ENCODE measurements at regions not wholly inside any gene's neighbourhood (a gene's known extent, or its start where the extent isn't known, plus 50 kb on each side); places are given as distances from the start of the nearest gene placed in this dataset.

DNA sequence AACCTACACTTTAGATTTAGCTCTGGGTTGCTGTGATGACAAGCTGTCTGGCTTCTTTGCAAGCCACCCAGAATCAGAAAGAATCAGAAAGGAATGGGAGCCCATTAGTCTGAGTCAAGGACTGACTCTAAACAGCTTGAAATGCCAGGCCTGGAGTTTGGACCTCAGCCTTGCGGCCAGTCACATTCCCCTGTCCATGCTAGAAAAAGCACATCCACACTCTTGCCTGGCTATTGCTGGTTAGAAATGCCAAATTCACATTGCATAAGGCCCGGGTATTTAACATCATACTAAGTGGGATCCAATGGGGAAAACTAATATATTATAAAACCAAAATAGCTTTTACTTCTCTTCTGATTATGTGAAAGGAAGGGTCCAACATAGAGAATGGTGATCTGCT lies 756.8 kb upstream of the KLHL29 start:
- H3K27ac ChIP-seq (ENCODE audit: low read length) = no peak overlapping the region
- no peaks in the 10 kb centered on the region for H3K4me1 ChIP-seq (ENCODE audit: insufficient read depth, low read length)
- no peaks in the 10 kb centered on the region for H3K79me2 ChIP-seq (ENCODE audit: insufficient read depth, low read length)
- no peaks in the 10 kb centered on the region for H3K9me3 ChIP-seq (ENCODE audit: insufficient read depth, low read length, severe bottlenecking)
- H3K9ac ChIP-seq (ENCODE audit: low read depth, low read length) = no peak overlapping the region
- DNase-seq (no peak), ATAC-seq (ENCODE audit: insufficient read depth, low read depth) (no peak)
- no peak overlapping the region for H3K4me2 ChIP-seq (ENCODE audit: insufficient read depth, low read length)
- no peaks in the 10 kb centered on the region for H3K27me3 ChIP-seq (ENCODE audit: insufficient read depth, low read length, poor library complexity)
- H2AFZ ChIP-seq (ENCODE audit: low read depth, low read length) = no peak overlapping the region
- TF ChIP-seq, protein P1, sequence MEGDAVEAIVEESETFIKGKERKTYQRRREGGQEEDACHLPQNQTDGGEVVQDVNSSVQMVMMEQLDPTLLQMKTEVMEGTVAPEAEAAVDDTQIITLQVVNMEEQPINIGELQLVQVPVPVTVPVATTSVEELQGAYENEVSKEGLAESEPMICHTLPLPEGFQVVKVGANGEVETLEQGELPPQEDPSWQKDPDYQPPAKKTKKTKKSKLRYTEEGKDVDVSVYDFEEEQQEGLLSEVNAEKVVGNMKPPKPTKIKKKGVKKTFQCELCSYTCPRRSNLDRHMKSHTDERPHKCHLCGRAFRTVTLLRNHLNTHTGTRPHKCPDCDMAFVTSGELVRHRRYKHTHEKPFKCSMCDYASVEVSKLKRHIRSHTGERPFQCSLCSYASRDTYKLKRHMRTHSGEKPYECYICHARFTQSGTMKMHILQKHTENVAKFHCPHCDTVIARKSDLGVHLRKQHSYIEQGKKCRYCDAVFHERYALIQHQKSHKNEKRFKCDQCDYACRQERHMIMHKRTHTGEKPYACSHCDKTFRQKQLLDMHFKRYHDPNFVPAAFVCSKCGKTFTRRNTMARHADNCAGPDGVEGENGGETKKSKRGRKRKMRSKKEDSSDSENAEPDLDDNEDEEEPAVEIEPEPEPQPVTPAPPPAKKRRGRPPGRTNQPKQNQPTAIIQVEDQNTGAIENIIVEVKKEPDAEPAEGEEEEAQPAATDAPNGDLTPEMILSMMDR (IDR thresholded peaks at IDR 0.05; ENCODE audit: borderline replicate concordance, extremely low read depth, low read length, poor library complexity, severe bottlenecking) = no peak
- TF ChIP-seq EZH2 (IDR thresholded peaks at IDR 0.05; ENCODE audit: borderline replicate concordance, low read depth, low read length, severe bottlenecking) = no peak
- no peak overlapping the region for H3K4me3 ChIP-seq (ENCODE audit: low read depth in 1 of 2, low read length in 2 of 2)
- H3K36me3 ChIP-seq (ENCODE audit: insufficient read depth, low read length) = no peaks in the 10 kb centered on the region
- no peaks in the 10 kb centered on the region for H4K20me1 ChIP-seq (ENCODE audit: insufficient read depth, low read length)

DNA sequence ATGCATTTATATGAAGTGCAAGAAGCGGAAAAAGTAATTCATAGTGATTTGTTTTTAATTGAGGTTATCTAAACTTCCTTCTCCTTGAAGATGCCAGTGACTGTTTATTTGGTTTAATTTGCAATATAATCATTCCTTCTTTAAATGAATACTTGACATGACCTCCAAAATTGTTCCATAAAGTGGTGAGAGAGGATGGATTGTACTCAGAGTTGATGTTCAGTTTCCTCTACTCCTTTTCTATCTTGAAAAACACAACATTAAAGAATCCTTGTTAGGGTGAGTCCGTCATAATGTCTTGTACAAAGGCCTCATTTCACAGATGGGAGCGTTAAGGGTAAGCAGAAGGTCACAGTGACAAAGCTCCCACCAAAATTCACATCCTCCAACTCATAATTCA lies 756.1 kb upstream of the KLHL29 start:
- H3K27ac ChIP-seq (ENCODE audit: low read length) = no peak overlapping the region
- no peaks in the 10 kb centered on the region for H3K9me3 ChIP-seq (ENCODE audit: insufficient read depth, low read length, severe bottlenecking)
- TF ChIP-seq, protein P1 (IDR thresholded peaks at IDR 0.05; ENCODE audit: borderline replicate concordance, extremely low read depth, low read length, poor library complexity, severe bottlenecking) = no peak
- TF ChIP-seq EZH2 (IDR thresholded peaks at IDR 0.05; ENCODE audit: borderline replicate concordance, low read depth, low read length, severe bottlenecking) = no peak
- H3K79me2 ChIP-seq (ENCODE audit: insufficient read depth, low read length) = no peaks in the 10 kb centered on the region
- no peak for DNase-seq
- no peak overlapping the region for H2AFZ ChIP-seq (ENCODE audit: low read depth, low read length)
- H3K36me3 ChIP-seq (ENCODE audit: insufficient read depth, low read length) = no peaks in the 10 kb centered on the region
- no peaks in the 10 kb centered on the region for H4K20me1 ChIP-seq (ENCODE audit: insufficient read depth, low read length)
- no peak overlapping the region for H3K9ac ChIP-seq (ENCODE audit: low read depth, low read length)
- no peaks in the 10 kb centered on the region for H3K4me1 ChIP-seq (ENCODE audit: insufficient read depth, low read length)
- H3K4me3 ChIP-seq (ENCODE audit: low read depth in 1 of 2, low read length in 2 of 2) = no peak overlapping the region
- H3K4me2 ChIP-seq (ENCODE audit: insufficient read depth, low read length) = no peak overlapping the region
- H3K27me3 ChIP-seq (ENCODE audit: insufficient read depth, low read length, poor library complexity) = no peaks in the 10 kb centered on the region
- ATAC-seq (ENCODE audit: insufficient read depth, low read depth) = no peak

DNA sequence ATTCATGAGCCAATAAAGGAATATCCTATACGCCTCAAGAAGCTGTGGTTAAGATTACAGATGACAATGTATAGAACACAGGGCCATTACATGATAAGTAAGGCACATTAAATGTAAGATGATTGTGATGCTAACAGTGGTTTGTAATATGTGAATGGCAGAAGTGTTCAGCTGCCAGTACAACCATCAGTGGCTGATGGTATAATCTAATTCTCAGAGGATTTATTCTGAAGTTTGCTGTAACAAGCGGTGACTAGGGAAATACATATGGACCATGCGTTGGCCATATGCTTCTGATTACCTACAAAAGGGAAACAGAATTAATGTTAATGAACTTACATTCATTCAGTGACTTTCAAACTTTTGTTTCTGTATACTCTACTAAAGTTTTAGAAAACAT lies 750.8 kb upstream of the KLHL29 start:
- H3K27me3 ChIP-seq (ENCODE audit: insufficient read depth, low read length, poor library complexity) = no peaks in the 10 kb centered on the region
- H3K9me3 ChIP-seq (ENCODE audit: insufficient read depth, low read length, severe bottlenecking) = no peaks in the 10 kb centered on the region
- H3K9ac ChIP-seq (ENCODE audit: low read depth, low read length) = no peak overlapping the region
- no peak overlapping the region for H2AFZ ChIP-seq (ENCODE audit: low read depth, low read length)
- DNase-seq = no peak
- no peak for ATAC-seq (ENCODE audit: insufficient read depth, low read depth)
- no peaks in the 10 kb centered on the region for H4K20me1 ChIP-seq (ENCODE audit: insufficient read depth, low read length)
- H3K27ac ChIP-seq (ENCODE audit: low read length) = no peak overlapping the region
- TF ChIP-seq, protein P1 (IDR thresholded peaks at IDR 0.05; ENCODE audit: borderline replicate concordance, extremely low read depth, low read length, poor library complexity, severe bottlenecking) = no peak
- TF ChIP-seq EZH2 (IDR thresholded peaks at IDR 0.05; ENCODE audit: borderline replicate concordance, low read depth, low read length, severe bottlenecking) = no peak
- no peaks in the 10 kb centered on the region for H3K36me3 ChIP-seq (ENCODE audit: insufficient read depth, low read length)
- H3K79me2 ChIP-seq (ENCODE audit: insufficient read depth, low read length) = no peaks in the 10 kb centered on the region
- H3K4me1 ChIP-seq (ENCODE audit: insufficient read depth, low read length) = no peaks in the 10 kb centered on the region
- H3K4me3 ChIP-seq (ENCODE audit: low read depth in 1 of 2, low read length in 2 of 2) = no peak overlapping the region
- H3K4me2 ChIP-seq (ENCODE audit: insufficient read depth, low read length) = no peak overlapping the region

DNA sequence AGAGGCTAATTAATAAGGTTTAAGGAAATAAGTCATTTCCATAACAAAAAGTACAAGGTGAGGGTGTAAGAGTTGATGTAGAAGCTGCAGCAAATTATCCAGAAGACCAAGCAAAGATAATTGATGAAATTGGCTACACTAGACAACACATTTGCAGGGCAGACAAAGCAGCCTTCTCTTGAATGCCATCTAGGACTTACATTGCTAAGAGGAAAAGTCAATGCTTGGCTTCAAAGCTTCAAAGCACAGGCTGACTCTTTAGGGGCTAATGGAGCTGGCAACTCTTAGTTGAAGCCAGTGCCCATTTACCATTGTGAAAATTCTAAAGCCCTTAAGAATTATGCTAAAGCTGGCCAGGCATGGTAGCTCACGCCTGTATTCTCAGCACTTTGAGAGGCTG lies 728.6 kb upstream of the KLHL29 start:
- Histone ChIP-seq H3K4me2 (ENCODE audit: insufficient read depth, low read length) (no peak overlapping the region), H3K36me3 (ENCODE audit: insufficient read depth, low read length) (no peaks in the 10 kb centered on the region), H4K20me1 (ENCODE audit: insufficient read depth, low read length) (no peaks in the 10 kb centered on the region), H3K27ac (ENCODE audit: low read length) (no peak overlapping the region), H3K9me3 (ENCODE audit: insufficient read depth, low read length, severe bottlenecking) (no peaks in the 10 kb centered on the region), H3K27me3 (ENCODE audit: insufficient read depth, low read length, poor library complexity) (no peaks in the 10 kb centered on the region), H3K4me1 (ENCODE audit: insufficient read depth, low read length) (no peaks in the 10 kb centered on the region), H2AFZ (ENCODE audit: low read depth, low read length) (no peak overlapping the region), H3K4me3 (ENCODE audit: low read depth in 1 of 2, low read length in 2 of 2) (no peak overlapping the region), H3K9ac (ENCODE audit: low read depth, low read length) (no peak overlapping the region), H3K79me2 (ENCODE audit: insufficient read depth, low read length) (no peaks in the 10 kb centered on the region)
- no peak for DNase-seq
- no peak for TF ChIP-seq EZH2 (IDR thresholded peaks at IDR 0.05; ENCODE audit: borderline replicate concordance, low read depth, low read length, severe bottlenecking)
- TF ChIP-seq, protein P1 (IDR thresholded peaks at IDR 0.05; ENCODE audit: borderline replicate concordance, extremely low read depth, low read length, poor library complexity, severe bottlenecking) = no peak
- no peak for ATAC-seq (ENCODE audit: insufficient read depth, low read depth)

All from DND-41 (cell line).